HG03460 (cell line): ENCODE measurements at regions not wholly inside any gene's neighbourhood (a gene's known extent, or its start where the extent isn't known, plus 50 kb on each side); places are given as distances from the start of the nearest gene placed in this dataset.
"Not testable (repeated sequence)": the region's sequence is repeated elsewhere in the genome, so short reads cannot be mapped to it uniquely, and the experiment has no call there.

Experiments used
- ATAC-seq: cut with Tn5 transposase; IDR thresholded peaks from one replicate; pipeline ENCODE4 v1.9.1; 2021; ENCODE audit not compliant: unreplicated experiment

- ATAC-seq: no peak
Observed at GRCh38 chr5:5767286-5767928, 344.9 kb downstream of the ICE1 start.

- no peak for ATAC-seq
Observed at GRCh38 chr5:5765066-5765850, 342.8 kb downstream of the ICE1 start.

- ATAC-seq: no peak
Observed at GRCh38 chr5:5764246-5764645, 341.8 kb downstream of the ICE1 start.

DNA sequence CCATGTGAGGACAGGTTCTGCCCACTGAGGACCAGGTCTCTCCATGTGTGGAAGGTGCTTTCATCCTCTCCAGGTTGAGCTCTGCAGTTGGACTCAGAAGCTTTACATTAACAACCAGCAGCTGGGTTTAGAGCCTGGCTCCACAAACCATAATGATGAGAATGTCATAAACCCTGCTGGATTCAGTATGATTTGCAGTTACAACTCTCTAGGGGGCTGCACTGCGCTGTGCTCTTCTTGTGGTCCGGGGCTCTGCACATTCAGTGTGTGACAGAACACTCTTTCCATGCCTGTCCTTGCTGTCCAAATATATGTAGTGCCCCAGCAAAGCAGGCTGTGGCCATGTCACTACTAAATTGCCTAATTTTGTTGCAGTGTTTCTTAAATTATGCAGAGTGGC is 334.3 kb downstream of the ICE1 start:
- no peak for ATAC-seq

GRCh38 chr5:5755888-5756287 is 333.4 kb downstream of the ICE1 start:
- peak; percentile 41 for ATAC-seq

GRCh38 chr5:5752844-5753243 is 330.4 kb downstream of the ICE1 start:
- peak; percentile 58 for ATAC-seq

GRCh38 chr5:5751987-5752386 is 329.5 kb downstream of the ICE1 start:
- ATAC-seq: no peak

GRCh38 chr5:5751498-5751897 is 329.0 kb downstream of the ICE1 start:
- peak; percentile 48 for ATAC-seq

DNA sequence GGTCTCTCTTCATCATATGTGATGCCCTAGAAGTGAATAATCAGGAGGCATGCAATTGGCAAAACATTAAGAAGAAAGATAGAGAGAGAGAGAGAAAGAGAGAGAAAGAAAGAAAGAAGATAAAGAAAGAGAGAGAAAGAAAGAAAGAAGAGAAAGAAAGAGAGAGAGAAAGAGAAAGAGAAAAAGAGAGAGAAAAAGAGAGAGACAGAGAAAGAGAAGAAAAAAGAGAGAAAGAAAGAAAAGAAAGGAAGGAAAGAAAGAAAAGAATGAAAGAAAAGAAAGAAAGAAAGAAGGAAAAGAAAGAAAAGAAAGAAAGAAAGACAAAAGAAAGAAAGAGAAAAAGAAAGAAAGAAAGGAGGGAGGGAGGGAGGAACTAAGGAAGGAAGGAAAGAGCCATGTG is 318.9 kb downstream of the ICE1 start:
- no peak for ATAC-seq

DNA sequence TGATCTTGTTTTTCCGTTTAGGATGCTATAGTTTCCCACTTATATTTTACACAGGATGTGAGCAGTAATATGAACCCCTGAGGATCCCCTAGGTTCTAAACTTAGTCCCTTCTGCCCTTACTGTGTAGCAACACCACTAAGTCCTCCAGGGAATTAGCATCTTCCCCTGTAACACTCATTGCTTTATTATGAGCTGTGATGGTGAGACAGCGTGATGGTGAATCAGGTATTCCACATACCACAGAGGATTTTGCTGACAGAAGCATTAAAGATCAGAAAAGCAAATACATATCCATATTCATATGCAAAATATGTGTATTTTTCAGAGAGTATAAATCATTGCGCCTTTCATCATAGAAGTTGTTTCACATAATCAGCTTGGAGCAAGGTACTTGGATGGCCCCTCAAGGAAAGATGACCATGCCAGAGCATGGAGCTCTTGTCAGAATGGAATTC is 317.0 kb downstream of the ICE1 start:
- peak; percentile 24 for ATAC-seq

- peak; percentile 68 for ATAC-seq
Observed at GRCh38 chr5:5738797-5739489, 316.5 kb downstream of the ICE1 start.

DNA sequence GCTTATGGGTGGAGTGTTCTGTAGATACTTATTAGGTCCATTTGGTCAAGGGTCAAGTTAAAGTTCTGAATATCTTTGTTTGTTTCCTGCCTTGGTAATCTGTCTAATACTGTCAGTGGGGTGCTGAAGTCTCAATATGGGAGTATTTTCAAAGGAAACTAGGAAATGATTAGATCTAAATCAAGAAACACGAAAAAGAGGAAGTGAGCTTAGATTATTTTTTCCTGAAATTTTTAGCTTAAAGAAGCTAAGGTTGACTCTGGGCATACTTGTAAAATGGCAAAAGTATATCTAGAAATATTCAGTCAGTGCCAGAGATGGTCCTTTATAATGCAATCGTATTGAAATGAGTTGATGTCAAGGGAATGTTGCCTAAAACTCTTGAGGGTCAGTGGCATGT is 313.5 kb downstream of the ICE1 start:
- no peak for ATAC-seq

DNA sequence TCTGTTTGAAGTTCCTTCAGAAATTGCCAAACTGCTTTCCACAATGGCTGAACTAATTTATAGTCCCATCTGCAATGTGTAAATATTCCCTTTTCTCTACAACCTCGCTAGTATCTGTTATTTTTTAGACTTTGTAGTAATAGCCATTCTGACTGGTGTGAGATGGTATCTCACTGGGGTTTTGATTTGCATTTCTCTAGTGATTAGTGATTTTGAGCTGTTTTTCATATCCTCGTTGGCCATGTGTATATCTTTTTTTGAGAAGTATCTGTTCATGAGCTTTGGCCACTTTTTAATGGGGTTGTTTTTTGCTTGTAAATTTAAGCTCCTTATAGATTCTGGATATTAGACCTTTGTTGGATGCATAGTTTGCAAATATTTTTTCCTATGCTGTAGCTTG is 310.6 kb downstream of the ICE1 start:
- not testable (repeated sequence) for ATAC-seq

GRCh38 chr5:5726401-5726800 is 303.9 kb downstream of the ICE1 start:
- ATAC-seq: no peak

- no peak for ATAC-seq
Observed at GRCh38 chr5:5721881-5722280, 299.4 kb downstream of the ICE1 start.

DNA sequence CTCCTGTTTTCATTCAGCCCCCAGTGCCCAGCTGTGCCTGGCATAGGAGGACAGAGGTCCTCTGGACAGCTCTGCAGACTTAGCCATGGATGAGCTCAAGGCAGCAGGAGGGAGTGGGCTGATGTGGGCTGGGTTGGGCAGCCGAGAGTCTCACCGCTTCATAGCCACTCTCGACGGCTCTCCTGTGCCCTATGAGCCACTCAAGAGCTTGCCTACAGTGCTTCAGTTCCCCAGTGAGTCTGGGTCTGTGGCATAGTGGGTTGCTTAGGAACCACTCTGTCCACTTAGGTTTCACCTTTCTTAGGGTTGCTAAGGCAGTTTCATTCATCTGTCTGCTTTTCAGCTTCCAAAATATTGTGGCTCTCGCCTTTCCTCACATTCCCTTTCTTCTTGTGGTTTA is 296.8 kb downstream of the ICE1 start:
- no peak for ATAC-seq

GRCh38 chr5:5716665-5717064 is 294.2 kb downstream of the ICE1 start:
- no peak for ATAC-seq

GRCh38 chr5:5711592-5711991 is 289.1 kb downstream of the ICE1 start:
- no peak for ATAC-seq

- no peak for ATAC-seq
Observed at GRCh38 chr5:5711112-5711511, 288.6 kb downstream of the ICE1 start.

- ATAC-seq: no peak
Observed at GRCh38 chr5:5710471-5710870, 288.0 kb downstream of the ICE1 start.

GRCh38 chr5:5708367-5708919 is 286.0 kb downstream of the ICE1 start:
- ATAC-seq: no peak

DNA sequence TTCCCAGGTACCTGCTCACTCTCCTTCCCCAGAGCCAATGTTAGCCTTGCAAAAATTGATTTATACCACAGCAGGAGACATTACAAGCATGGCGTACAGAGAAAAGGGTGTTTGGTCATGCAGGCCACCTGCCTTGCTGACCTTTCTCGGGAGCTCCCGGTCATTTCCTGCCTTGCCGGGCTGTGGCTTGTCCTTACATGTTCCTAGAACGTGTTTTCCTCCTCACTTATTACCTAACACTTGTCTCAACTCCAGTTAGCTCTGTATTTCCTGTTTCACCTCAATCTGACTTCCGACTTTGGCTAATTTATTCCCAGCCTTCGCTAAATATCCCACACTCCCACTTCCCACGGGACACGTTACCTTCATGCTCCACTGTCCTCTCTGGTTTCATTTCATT is 282.5 kb downstream of the ICE1 start:
- no peak for ATAC-seq
